NOMO-1 treated with DMSO at 0.1 percent for 48 hours (cell line): ENCODE measurements at regions not wholly inside any gene's neighbourhood (a gene's known extent, or its start where the extent isn't known, plus 50 kb on each side); places are given as distances from the start of the nearest gene placed in this dataset.

Experiments
- DNase-seq: peaks from one replicate; lab custom pipeline; 2025; ENCODE audit not compliant: unreplicated experiment; lab: John Stamatoyannopoulos, UW

DNA sequence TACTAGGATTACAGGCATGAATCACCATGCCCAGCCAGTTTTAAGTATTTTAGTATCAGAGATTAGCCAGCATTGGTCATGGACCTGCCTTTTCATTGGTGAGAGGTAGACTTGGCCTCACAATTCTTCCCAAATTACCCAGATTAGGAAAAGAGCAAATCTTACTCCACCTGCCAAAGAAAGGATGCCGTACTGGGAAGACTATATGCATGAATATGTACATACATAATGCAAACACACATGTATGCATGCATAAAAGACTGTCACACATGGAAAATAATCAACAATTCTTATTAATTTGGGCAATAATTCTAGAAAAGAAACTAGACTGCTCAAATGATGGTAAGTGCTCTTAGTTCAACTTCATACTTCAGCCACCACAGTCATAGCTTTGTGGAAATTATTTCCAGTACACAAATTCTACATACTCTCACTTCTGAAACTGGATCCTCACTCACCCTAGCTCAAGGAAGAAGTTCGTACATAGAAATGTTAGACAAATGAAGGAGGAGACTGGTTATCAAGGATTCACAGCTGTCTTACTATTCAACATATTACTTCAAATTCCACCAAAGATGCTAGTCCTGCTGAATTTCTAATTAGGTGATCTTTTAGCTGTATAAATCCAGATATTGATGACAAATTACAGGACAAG lies 73.7 kb downstream of the MINAR2 start:
- no peak for DNase-seq

DNA sequence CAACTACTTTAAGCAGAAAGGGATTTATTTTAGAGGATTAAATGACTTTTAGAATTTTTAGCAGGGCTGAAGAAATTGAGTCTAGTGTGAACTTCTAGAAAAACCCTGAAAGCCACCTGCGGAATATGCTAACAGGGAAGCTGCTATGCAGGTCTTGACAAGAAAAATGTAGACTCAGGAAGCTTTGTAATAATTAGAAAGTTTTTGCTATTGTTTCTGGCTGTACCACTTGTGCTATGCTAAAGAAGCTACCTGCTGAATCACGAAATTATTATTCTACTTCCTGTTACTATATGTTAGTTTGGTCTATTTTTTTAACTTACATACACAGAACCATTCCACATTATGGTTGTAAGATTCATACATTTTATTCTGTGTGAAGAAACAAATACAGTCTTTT lies 74.0 kb upstream of the CHSY3 start:
- DNase-seq: no peak

GRCh38 chr5:129836321-129836720 lies 67.9 kb upstream of the CHSY3 start:
- peak; percentile 34 for DNase-seq

DNA sequence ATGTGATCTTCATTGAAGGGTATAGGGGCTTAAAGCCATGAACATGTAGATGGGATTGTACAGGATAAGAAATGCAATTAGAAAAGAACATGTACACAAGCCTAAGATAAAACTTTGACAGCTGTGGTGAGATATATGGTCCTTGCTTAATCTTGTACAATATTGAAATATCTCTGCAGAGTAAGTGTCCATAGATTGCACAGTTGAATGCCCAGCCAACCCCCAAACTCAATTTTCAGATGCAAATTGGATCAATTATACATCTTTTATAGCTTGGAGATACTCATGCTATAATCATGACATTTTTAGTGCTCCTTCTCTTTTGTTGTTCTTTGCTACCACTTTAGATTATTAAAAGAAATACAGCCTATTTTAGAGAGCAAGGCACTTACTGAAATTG lies 59.5 kb upstream of the CHSY3 start:
- no peak for DNase-seq

GRCh38 chr5:129852747-129853352 lies 51.4 kb upstream of the CHSY3 start:
- DNase-seq: peak; percentile 48

DNA sequence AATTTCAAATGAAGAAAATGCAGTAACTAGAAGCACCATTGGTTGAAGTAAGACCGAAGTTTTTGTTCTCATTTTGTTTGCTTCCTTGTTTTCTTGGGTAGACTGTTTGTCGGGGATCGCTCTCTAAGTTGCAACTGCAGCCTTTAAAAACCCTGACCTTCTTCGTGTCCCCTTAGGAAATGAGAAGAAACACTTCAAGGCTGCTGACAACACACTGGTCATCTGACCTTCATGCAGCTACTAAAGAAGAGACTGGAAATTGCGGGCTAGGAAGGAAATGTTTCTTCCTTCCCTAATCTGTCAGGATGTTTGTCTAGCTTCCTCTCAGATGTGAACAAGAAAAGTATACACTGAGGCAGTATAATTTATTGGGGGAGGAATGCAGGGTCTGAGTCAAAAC lies 50.7 kb upstream of the CHSY3 start:
- no peak for DNase-seq
